ENCODE measurements at regions not wholly inside any gene's neighbourhood (a gene's known extent, or its start where the extent isn't known, plus 50 kb on each side); places are given as distances from the start of the nearest gene placed in this dataset.

DNA sequence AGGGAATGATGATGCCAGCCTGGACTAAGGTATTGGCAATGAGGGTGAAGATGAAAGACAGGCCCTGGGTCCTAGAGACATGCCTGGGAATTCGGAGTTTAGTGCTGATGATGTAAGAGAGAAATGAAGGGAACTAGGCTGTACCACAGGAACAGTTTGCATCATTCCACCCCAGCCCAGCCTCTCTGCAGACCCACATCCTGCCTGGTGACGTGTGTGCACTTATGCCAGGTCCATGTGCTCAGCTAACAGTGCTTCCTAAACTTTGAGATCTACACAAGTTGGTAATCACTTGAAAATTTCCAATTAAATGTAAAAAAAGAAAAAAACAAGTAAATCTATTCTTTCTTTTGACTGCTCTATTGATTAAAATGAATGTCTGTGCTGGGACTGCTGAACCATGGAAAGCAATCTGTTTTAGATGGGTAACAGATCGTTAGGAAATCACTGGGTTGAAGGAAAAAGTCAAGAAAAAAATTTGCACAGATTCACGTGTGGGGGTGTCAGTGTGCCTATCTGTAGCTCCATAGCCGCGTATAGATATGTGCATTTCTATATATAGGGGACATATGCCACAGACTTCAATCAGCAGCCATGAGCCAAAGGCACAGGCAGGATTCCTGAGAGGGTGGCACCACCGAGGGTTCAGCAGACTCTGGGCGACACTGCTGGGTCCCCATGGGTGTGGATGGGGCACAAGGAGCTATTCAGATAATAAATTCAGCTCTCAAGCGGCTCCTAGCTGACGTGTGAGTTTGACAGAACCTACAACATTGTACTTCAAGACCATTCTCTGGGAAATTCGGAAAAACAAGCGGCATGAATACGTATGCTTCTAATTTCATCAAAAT lies 131.1 kb upstream of the OPCML start:
- FAIRE-seq (no peak), DNase-seq (ENCODE audit: insufficient read length, low spot score) (no peak)
- TF ChIP-seq PAX5 (IDR thresholded peaks at IDR 0.05; ENCODE audit: insufficient read depth, low read length, severe bottlenecking) (no peak), SPI1 (IDR thresholded peaks at IDR 0.05; ENCODE audit: low read depth, low read length) (no peak), POU2F2 (IDR thresholded peaks at IDR 0.05; ENCODE audit: low read depth, low read length) (no peak), TAF1 (IDR thresholded peaks at IDR 0.05; ENCODE audit: low read depth, low read length) (no peak), POLR2AphosphoS5 (IDR thresholded peaks at IDR 0.05; ENCODE audit: low read depth, low read length) (no peak), POLR2A (IDR thresholded peaks at IDR 0.05; ENCODE audit: low read depth, low read length) (no peak)

DNA sequence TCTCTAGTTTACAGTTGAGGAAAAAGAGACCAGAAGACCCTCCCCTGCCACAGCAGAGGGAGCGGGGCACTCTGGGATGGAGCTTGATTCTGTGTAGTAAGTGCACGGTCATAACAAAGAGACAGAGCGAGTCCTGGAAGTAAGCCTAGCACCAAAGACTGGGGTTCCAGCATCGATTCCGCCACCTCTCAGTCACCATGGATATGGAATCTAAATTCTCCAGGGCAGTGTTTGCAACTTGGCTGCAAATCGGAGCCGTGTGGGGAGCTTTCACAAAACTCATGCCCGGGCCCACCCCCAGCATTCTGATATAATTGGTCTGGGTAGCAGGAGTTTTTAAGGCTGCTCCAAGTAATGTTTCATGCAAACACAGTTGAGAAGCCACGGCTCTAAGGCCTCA lies 129.5 kb upstream of the OPCML start:
- DNase-seq (ENCODE audit: insufficient read length, low spot score) (no peak), FAIRE-seq (no peak)
- TF ChIP-seq TAF1 (IDR thresholded peaks at IDR 0.05; ENCODE audit: low read depth, low read length) (no peak), SPI1 (IDR thresholded peaks at IDR 0.05; ENCODE audit: low read depth, low read length) (no peak), POLR2A (IDR thresholded peaks at IDR 0.05; ENCODE audit: low read depth, low read length) (no peak), POLR2AphosphoS5 (IDR thresholded peaks at IDR 0.05; ENCODE audit: low read depth, low read length) (no peak), PAX5 (IDR thresholded peaks at IDR 0.05; ENCODE audit: insufficient read depth, low read length, severe bottlenecking) (no peak), POU2F2 (IDR thresholded peaks at IDR 0.05; ENCODE audit: low read depth, low read length) (no peak)

DNA sequence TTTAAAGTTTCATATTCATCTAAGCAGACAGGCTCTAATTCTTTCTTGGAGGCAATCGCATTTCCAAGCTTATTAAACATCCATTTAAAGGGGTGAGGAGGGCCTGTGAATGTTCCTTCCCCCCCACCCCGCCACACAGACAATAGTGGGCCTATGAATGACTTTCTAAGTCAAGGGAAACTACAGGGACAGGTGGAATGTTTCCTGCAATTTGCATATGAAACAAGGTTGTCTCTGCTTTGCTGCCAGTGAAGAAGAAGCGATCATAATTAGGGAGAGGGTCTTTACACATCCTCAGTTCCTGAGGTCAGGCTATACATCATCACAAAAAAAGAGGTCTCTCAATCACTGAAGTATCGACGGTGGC lies 127.9 kb upstream of the OPCML start:
- TF ChIP-seq POLR2AphosphoS5 (IDR thresholded peaks at IDR 0.05; ENCODE audit: low read depth, low read length) (no peak), PAX5 (IDR thresholded peaks at IDR 0.05; ENCODE audit: insufficient read depth, low read length, severe bottlenecking) (no peak), POU2F2 (IDR thresholded peaks at IDR 0.05; ENCODE audit: low read depth, low read length) (no peak), POLR2A (IDR thresholded peaks at IDR 0.05; ENCODE audit: low read depth, low read length) (no peak), TAF1 (IDR thresholded peaks at IDR 0.05; ENCODE audit: low read depth, low read length) (no peak), SPI1 (IDR thresholded peaks at IDR 0.05; ENCODE audit: low read depth, low read length) (no peak)
- FAIRE-seq: no peak
- DNase-seq (ENCODE audit: insufficient read length, low spot score): no peak

DNA sequence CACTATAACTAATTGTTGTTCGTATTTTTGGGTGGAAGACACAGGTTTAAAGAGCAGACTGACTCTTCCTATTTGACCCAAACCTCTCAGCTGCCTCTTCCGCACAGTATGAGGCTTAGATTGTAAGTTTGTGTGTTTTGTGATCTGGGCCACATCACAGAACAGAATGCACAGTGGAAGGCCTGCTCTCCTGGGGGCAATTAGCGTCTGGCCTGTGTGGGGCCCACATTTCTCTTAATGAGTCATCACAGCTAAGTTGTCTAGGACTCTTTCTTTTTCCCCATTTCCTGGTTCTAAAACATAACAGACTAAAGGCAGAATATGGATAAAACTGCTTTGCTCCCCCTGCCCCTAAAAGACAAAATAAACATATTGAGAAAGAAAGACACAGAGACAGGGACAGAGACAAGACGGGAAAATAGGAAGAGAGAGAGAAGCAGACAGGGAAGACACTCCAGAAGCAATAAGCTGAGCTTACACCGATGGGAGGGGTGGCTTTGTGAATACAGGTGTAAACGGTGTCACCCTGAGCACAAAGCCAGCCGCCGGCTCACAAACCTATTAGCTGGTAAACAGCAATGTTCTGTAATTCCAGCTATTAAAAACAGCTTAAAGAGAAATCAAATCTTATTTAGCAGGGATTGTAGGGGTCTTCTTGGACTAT lies 127.4 kb upstream of the OPCML start:
- no peak for DNase-seq (ENCODE audit: insufficient read length, low spot score)
- TF ChIP-seq PAX5 (IDR thresholded peaks at IDR 0.05; ENCODE audit: insufficient read depth, low read length, severe bottlenecking): no peak
- TF ChIP-seq TAF1 (IDR thresholded peaks at IDR 0.05; ENCODE audit: low read depth, low read length): no peak
- TF ChIP-seq POLR2AphosphoS5 (IDR thresholded peaks at IDR 0.05; ENCODE audit: low read depth, low read length): no peak
- TF ChIP-seq POLR2A (IDR thresholded peaks at IDR 0.05; ENCODE audit: low read depth, low read length): no peak
- TF ChIP-seq SPI1 (IDR thresholded peaks at IDR 0.05; ENCODE audit: low read depth, low read length): no peak
- no peak for TF ChIP-seq POU2F2 (IDR thresholded peaks at IDR 0.05; ENCODE audit: low read depth, low read length)
- no peak for FAIRE-seq

DNA sequence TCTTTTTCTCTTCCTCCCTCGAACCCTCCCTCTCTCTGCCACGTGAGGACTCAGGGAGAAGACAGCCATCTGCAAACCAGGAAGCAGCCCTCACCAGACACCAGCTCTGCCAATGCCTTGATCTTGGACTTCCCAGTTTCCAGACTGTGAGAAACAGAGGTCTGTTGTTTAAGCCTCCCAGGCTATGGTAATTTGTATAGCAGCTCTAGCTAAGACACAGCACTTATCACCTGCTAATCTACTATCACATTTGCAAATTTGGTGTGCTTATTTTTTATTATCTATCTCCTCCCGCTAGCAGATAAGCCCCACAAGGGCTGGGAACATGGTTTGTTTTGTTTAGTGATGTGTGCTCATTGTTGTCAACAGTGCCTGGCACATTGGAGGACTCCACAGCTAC lies 124.8 kb upstream of the OPCML start:
- TF ChIP-seq POLR2AphosphoS5 (IDR thresholded peaks at IDR 0.05; ENCODE audit: low read depth, low read length): no peak
- TF ChIP-seq POLR2A (IDR thresholded peaks at IDR 0.05; ENCODE audit: low read depth, low read length): no peak
- no peak for TF ChIP-seq PAX5 (IDR thresholded peaks at IDR 0.05; ENCODE audit: insufficient read depth, low read length, severe bottlenecking)
- TF ChIP-seq TAF1 (IDR thresholded peaks at IDR 0.05; ENCODE audit: low read depth, low read length): no peak
- TF ChIP-seq SPI1 (IDR thresholded peaks at IDR 0.05; ENCODE audit: low read depth, low read length): no peak
- TF ChIP-seq POU2F2 (IDR thresholded peaks at IDR 0.05; ENCODE audit: low read depth, low read length): no peak
- DNase-seq (ENCODE audit: insufficient read length, low spot score) (no peak), FAIRE-seq (no peak)

DNA sequence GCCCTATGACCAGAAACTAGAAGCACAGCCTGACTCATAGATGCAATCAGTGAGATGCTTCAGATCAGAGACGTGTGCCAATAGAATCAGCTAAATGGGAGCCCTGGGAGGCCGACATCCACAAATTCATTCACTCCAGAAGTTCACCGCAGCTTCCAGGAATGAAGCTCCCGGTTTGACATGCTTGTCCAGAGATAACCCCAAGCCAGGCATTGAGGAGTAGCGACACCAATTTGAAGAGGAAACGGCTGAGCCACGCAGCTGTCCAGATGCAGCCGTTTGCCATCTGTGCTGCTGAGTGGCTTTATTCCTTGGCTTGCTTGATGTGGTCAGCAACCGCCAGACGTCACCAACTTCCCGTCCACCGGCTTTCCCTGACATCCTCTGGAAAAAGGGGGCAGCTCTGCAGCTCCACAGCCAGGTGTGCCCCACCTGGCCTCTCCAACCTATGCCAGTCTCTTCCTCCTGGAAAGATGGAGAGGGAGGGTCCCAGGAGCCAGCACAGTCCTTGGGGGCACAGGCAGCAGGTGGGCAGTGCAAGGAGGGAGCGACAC lies 123.9 kb upstream of the OPCML start:
- no peak for TF ChIP-seq PAX5 (IDR thresholded peaks at IDR 0.05; ENCODE audit: insufficient read depth, low read length, severe bottlenecking)
- TF ChIP-seq POU2F2 (IDR thresholded peaks at IDR 0.05; ENCODE audit: low read depth, low read length): no peak
- no peak for FAIRE-seq
- no peak for DNase-seq (ENCODE audit: insufficient read length, low spot score)

DNA sequence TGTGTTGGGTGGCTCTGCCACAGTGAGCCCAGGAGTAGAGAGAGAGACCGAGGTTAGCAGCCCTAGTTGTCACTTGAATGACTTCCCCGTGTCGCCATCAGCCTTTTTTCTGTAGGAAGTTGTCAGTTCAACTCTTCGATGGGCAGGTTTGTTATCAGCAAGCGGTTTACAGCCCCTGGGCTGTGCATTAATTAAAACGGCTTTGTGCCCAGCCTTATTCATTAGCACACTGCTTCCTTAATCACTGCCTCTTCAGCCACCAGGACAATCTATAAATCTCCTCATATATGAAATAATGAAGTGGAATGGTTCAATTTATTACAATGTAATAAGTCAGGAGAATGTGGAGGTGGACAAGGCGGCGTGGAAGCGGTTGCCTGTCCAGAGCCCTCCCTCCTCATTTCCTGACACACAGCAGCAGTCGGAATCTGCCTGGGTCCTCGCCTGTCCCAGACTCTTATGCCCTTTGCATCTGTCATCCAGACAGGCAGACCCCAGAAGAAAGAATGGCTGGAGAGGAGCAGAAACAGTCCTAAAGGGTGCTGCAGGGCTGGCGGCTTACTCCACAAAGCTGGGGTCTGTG lies 122.4 kb upstream of the OPCML start:
- FAIRE-seq: no peak
- TF ChIP-seq TAF1 (IDR thresholded peaks at IDR 0.05; ENCODE audit: low read depth, low read length) (no peak), POLR2A (IDR thresholded peaks at IDR 0.05; ENCODE audit: low read depth, low read length) (no peak), PAX5 (IDR thresholded peaks at IDR 0.05; ENCODE audit: insufficient read depth, low read length, severe bottlenecking) (no peak), POU2F2 (IDR thresholded peaks at IDR 0.05; ENCODE audit: low read depth, low read length) (no peak), SPI1 (IDR thresholded peaks at IDR 0.05; ENCODE audit: low read depth, low read length) (no peak), POLR2AphosphoS5 (IDR thresholded peaks at IDR 0.05; ENCODE audit: low read depth, low read length) (no peak)
- no peak for DNase-seq (ENCODE audit: insufficient read length, low spot score)

DNA sequence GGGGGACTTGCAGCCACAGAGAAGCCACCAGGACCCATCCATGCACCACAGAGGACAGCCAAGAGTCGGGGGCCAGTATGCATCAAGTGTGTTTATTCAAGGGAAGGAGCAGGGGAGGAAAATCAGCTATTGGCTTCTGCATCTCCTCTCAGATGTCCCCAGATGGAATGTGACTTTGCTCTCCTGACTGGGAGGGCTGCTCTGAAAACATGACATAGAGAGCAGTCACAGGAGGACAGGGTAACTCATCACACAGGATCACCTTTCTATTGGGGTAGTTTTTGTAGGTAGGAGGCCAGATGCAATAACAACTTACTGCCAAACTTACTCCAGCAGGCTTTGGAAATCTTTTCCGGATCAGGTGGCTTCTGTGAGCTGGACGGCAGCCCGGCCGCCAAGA lies 121.0 kb upstream of the OPCML start:
- FAIRE-seq: no peak
- DNase-seq (ENCODE audit: insufficient read length, low spot score): no peak
- no peak for TF ChIP-seq TAF1 (IDR thresholded peaks at IDR 0.05; ENCODE audit: low read depth, low read length)
- TF ChIP-seq POU2F2 (IDR thresholded peaks at IDR 0.05; ENCODE audit: low read depth, low read length): no peak
- no peak for TF ChIP-seq POLR2A (IDR thresholded peaks at IDR 0.05; ENCODE audit: low read depth, low read length)
- no peak for TF ChIP-seq PAX5 (IDR thresholded peaks at IDR 0.05; ENCODE audit: insufficient read depth, low read length, severe bottlenecking)
- TF ChIP-seq SPI1 (IDR thresholded peaks at IDR 0.05; ENCODE audit: low read depth, low read length): no peak
- TF ChIP-seq POLR2AphosphoS5 (IDR thresholded peaks at IDR 0.05; ENCODE audit: low read depth, low read length): no peak

DNA sequence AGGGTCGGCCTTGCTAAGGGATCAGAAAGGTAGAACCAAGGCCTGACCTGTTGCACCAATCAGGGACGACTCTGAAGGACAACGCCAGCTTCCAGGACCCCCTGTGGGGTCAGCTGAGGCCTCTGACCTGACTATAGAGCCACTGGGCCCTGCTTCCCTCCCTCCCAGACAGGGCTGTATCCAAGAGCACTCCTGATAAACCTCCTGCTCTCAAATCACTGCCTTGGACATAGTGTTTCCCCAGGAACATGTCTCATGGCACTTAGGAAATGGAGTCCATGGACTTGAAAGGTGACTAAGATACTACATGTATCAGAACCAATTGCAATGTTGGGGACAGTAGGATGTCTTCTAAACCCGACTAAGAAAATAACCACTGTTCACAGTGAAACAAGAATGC lies 117.8 kb upstream of the OPCML start:
- DNase-seq (ENCODE audit: insufficient read length, low spot score) (no peak), FAIRE-seq (no peak)
- TF ChIP-seq POLR2AphosphoS5 (IDR thresholded peaks at IDR 0.05; ENCODE audit: low read depth, low read length) (no peak), PAX5 (IDR thresholded peaks at IDR 0.05; ENCODE audit: insufficient read depth, low read length, severe bottlenecking) (no peak), SPI1 (IDR thresholded peaks at IDR 0.05; ENCODE audit: low read depth, low read length) (no peak), TAF1 (IDR thresholded peaks at IDR 0.05; ENCODE audit: low read depth, low read length) (no peak), POLR2A (IDR thresholded peaks at IDR 0.05; ENCODE audit: low read depth, low read length) (no peak), POU2F2 (IDR thresholded peaks at IDR 0.05; ENCODE audit: low read depth, low read length) (no peak)
